Raji (cell line): ENCODE measurements at regions not wholly inside any gene's neighbourhood (a gene's known extent, or its start where the extent isn't known, plus 50 kb on each side); places are given as distances from the start of the nearest gene placed in this dataset.

ENCODE experiments used
- POLR2A ChIP-seq: IDR thresholded peaks from 2 replicates; pipeline ENCODE4 v1.6.1; 2011; ENCODE audit warnings: low read depth, low read length, control low read depth; ENCODE audit not compliant: insufficient read depth

DNA sequence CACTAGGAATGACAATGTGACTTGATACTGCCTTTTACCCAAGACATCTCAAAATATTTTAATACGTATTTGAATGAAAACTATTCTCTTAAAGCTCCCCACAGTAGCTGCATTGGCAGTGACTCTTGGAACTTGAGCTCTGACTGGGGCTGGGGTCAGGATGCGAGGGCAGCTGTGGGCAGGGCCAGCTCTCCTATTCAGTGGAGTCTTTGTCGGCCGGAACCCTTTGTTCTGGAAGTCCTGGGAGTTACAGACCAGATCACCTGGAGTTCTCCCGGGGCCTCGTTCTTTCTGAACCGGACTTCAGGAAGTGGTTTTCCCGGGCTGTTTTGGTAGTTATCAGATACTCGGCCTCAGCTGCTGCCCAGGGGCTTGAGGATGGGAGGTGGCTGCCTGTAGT, 84.9 kb downstream of the NPIPB11 start:
- no peak for TF ChIP-seq POLR2A

DNA sequence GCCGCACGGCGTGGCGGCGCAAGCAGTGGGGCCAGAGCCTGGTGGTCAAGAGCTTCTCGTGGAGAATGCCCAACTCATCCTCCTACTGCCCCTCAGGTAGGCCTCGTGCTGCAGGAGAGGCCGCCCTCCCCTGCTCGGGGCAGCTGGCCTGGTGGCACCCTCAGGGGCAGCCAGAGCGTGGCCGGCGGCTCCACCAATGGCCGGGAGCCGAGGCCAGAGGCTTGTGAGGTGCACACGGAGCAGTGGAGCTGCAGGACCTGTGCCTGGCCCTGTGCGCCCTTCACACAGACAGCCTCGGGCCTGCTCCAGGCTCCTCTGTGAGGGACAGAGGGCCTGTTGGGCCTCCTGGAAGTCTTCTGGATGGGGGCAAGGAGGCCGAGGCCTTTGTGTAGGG, 85.5 kb downstream of the NPIPB11 start:
- TF ChIP-seq POLR2A, result no peak

DNA sequence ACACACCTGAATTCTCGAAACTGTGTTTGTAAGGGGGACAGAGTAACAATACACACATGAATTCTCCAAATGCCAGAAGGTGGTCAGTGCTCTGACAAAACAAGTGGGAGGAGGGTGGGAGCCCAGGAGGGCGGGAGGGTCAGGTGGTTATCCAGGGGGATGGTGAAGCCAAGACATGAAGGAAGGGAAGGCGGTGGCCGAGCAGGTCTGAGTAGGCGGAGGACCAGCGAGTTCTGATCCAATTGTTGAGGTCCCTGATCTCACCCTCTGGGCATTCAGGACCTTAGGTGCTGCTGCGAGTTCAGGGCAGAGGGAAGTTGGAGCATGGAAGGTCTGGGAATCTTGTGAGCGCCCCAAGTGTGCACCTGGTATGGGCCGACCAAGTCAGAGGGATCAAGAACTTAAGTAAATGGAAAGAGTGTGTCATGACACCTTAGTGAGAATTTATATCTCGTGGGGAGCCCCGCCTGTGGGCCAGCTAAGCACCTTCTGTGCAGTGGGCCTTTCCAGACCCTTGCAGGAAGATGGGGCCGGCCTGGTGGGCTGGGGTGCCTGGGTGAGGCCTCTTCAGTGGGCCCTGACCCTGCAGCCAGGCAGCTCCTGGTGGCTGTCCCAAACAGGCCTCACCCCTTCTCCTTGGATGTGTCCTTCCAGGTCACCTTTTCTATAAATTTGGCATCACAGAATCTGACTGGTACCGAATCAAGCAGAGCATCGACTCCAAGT, 86.1 kb downstream of the NPIPB11 start:
- TF ChIP-seq POLR2A, result no peak

DNA sequence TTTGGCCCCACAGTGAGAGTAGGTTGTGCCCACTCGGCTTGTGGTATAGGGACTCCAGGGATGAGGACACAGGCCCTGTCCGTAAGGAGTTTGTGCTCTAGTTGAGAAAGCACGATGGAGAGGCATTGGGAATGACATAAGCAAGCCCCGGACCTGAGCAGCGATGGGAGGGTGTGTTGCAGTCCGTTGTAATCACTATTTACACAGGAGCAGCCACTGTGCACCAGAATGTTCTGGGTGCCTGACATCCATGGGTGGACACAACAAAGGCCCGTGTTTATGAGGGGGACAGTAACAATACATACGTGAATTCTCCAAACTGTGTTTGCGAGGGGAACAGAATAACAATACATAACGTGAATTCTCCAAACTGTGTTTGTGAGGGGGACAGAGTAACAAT, 86.8 kb downstream of the NPIPB11 start:
- no peak for TF ChIP-seq POLR2A

DNA sequence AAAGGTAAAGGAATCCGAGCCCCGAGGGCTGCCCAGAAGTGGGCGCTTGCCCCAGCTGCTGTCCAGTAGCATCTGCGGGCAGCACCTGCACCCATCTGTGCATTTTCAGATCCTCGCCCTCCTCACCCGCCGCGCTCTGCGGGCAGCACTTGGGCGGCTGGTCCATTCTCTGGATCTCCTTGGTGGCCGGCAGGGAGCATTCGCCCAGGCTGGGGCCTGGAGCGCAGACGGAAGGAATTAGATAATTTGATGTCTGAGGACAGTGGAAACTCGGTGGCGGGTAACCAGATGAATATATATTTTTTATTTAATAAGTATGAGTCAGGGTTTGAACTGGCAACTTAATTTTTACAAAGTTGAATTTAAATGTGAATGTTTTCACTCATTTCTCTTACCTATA, 88.5 kb downstream of the NPIPB11 start:
- no peak for TF ChIP-seq POLR2A

DNA sequence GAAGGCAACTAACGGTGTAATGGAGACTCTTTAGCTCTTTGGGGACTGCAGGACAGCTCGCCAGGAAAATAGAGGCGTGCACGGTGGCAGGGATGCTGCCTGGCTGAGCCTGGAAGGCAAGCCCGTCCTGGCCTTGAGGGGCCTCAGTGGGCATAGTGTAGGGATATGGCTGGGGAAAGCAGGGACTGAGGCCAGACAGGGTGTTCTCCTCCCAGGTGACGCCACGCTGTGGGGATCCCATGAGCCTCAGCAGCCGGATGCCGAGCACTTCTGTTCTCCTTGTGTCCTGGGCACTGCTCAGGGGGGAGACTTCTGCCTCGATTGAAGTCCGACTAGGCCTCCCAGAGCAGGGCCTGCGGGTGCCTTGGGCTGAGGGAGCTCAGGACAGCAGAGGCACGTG, 89.2 kb downstream of the NPIPB11 start:
- no peak for TF ChIP-seq POLR2A

DNA sequence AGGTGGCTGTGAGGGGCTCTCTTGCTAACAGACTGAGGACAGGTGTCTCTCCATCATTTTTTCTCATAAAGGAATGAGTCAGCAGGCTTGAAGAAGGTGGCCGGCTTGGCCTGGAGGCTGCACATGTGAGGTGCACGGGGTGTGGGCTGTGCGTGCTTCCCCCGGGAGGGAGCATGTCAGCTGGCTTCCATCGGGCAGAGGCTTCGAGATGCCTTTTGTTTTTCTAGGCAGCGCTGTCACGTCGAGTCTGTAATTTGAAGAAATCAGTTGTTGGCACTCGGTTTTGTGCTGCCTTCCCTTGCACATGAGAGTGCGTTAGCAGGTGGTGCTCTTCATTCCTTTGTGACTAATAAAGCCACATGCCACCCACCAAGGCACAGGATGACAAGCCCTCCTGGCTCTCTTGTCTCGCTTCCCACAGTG, 89.7 kb downstream of the NPIPB11 start:
- TF ChIP-seq POLR2A, result no peak

DNA sequence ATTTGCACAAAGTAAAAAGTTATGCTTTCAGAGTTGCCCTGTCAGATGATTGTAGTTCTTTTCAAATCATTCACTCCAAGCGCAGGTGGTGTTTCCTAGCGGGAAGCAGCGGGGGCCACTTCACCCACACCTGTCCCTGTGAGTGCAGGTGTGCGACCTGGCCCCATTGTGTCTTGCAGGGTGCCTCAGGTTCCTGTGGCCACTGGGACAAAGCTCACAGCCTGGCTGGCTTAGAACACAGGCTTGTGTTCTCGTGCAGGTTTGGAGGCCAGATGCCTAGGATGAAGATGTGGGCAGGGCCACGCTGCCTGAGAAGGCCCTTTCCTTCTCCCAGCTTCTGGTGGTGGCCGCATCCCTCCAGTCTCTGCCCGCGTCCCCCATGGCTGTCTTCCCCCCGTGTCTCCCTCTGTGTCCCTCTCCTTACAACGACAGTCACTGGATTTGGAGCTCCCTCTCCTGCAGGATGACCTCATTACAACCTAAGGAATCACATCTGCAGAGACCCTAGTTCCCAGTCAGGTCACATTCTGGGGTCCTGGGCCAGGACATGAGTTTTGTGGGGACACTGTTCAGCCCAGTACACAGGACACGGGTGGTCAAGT, 90.5 kb downstream of the NPIPB11 start:
- no peak for TF ChIP-seq POLR2A

DNA sequence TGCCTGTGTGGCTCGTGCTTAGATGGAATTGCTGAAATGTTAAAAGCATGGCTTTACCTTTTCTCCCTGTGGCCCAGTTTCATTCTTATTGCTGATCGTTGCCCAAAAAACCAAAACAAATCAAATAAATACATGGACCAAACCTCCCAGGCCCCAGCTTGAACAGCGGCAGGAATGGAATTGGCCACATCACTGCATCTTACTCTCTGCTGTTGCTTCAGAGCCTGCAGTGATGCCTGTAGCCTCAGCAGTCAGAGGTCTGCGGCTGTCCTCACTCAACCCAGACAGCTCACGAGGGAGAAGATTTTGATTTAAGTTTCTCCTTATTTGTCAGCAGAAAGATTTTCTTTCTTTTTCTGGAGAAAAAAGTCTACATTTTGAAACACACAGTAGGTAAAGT, 91.5 kb downstream of the NPIPB11 start:
- no peak for TF ChIP-seq POLR2A

DNA sequence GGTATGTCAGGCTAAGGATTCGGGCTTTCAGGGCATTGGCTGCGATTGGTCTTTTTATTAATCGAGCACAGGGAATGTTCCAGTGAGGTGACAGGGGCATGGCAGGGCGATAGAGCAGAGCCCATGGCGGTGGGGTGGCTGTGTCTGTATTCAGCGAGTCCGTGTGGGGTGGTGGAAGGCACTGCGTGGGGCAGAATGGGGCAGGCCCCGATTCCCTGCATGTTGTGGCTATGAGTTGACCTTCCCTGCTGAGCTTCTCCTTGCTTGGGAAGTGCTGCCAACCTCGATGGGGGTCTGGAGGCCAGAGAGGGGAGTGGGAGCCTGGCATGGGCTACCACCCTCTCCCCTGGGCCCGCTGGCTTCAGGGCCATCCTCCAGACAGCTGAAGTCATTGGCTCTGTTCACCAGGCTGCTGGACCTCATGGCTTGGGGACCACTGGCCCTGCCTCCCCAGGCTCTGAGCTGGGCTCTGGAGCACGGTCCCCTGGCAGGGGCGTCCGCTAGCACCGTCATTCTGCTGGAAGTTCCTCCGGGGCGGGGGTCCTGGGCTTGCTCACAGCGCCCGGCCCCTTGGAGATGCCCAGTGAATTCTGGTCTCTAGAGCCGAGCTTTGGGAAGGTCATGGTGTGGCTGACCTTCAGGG, 92.1 kb downstream of the NPIPB11 start:
- no peak for TF ChIP-seq POLR2A

DNA sequence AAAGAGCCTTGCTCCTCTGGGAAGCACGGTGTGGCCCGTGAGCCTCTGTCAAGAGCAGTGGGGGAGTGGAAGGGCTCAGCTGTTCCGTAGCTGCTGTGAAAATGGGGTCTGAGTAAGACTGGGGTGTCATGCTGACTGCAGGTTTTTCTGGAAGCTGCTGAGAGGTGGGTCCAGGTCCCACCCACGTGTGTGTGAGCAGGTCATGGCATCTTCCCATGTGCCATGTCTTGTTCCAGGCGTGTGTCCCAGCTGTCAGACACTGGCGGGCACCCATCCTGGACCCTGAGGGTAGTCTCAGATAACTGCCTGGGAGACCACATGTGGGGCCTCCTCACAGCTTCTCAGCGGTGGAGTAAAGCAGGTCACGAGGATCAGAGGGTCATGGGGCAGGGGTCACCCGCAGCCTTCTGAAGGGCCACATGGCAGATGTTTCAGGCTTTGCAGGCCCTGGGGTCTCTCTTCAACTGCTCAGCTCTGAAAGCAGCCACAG, 92.9 kb downstream of the NPIPB11 start:
- no peak for TF ChIP-seq POLR2A

DNA sequence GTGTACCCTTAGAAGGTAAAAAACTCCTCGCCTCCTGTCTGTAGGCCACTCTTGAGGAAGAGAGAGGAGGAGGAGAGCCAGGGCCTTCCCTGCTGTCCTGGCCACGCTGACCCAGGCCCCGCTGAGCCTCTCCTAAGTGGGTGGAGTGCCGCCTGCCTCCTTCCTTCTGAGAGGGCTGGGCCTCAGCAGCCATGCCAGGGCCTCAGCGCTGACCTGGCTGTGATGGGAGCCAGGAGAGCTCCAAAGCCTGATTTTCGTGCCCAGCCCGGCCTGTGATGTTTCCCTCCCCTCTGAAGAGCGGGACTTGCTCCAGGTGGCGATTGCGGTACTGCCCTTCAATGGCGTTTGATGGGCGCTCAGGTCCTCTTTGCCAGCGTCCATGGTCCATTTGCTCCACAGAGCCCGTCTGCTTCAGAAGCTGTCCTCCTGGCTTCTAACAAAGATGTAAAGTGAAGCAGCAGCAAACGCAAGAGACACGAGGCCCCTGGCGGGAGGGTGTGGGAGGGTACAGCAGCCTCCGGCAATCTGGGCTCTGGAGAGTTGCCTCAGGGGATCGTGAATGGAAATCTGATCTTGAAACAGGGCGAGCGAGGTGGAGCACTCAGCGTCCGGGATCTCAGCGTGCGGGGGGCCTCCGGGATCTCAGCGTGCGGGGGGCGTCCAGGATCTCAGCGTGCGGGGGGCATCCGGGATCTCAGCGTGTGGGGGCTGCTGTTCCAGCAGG, 93.5 kb downstream of the NPIPB11 start:
- TF ChIP-seq POLR2A, result no peak

DNA sequence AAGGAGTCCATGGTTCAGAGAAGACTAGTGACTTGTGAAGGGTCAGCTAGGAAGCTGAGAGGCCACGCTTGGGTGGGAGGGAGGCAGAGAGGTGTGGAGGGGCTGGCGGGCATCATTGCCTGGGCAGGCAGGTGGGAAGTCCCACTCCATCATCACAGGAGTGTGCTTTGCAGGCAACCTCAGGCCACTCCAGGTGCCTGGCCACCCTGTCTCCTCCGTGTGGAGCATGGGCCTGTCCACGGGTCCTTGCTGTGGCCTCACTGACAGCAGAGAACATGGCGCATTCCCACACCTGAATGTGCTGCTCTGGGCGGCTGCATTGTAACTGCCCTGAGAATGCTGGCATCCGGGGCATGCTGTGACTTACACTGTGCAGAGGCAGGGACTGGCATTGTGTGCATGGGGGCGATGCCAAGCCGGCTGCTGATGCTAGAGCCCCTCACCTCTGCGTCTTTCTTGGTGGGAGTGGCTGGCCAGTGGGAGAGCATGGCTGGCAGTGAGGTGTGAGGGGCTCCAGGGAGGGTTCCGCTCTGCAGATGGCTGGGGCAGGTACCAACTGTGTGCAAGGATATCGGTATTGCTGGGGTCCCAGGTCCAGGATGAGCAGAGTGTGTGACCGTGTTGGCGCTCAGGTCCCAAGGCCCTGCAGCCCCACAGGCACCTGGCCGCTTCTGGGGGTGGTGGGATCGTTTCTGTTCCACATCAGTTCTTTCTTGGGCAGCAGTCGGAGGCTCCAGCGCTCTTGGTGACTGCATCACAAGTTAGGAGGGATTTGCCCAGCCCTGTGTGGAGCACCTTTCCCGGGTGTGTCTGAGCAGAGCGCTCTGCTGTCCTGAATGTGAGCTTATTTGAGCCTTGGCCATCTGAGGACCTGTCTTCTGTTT, 94.8 kb downstream of the NPIPB11 start:
- TF ChIP-seq POLR2A, result no peak

DNA sequence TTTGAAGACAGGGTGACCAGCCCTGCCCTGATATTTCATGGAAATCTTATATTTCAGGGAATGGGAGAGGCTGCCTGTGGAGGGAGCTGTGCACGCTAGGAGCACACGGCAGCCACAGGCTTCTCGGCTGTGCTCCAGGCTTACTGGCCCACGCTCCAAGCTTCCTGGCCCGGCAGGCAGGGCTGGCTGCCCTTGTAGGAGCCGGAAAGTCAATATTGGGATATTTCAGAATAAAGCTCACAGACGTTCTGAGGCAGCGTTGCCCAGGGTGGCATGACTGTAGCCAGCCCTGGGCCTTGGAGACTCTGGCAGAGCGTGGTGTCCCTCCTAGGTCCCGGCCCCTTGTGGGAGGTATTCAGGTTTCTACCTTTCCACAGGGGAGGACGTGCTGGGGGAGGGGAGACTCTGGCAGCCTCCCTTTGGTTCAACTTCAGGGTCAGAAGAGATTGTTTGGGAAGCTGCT, 95.6 kb downstream of the NPIPB11 start:
- no peak for TF ChIP-seq POLR2A
